HCT116 (cell line): ENCODE measurements at regions not wholly inside any gene's neighbourhood (a gene's known extent, or its start where the extent isn't known, plus 50 kb on each side); places are given as distances from the start of the nearest gene placed in this dataset.

Experiments used
- ATAC-seq: fragments of 200-7000 bp; cut with Tn5 transposase; 2 replicates; pipeline ENCODE4 v1.9.1; 2020; ENCODE audit warnings: mild to moderate bottlenecking, moderate library complexity
- BruUV-seq: library from RNA; stranded (reverse); fragments of 400-500 nt; replicated peaks from 2 replicates; lab custom pipeline; 2021; lab: Mats Ljungman, UMichigan
- CTCF ChIA-PET: fragments of 300-600 bp; sonication (Branson Sonifier 250); formaldehyde crosslinking; loops from one replicate; lab custom pipeline; 2021; ENCODE audit warnings: antibody characterized with exemption; lab: Charles Lee
- POLR2A ChIA-PET: fragments of 300-600, 350-600 bp; sonication (Branson Sonifier 250); formaldehyde crosslinking; loops from one replicate; lab custom pipeline; 2021; ENCODE audit warnings: antibody characterized with exemption; lab: Charles Lee
- RAD21 ChIA-PET, 2 experiments: fragments of 300-600 bp; sonication (Branson Sonifier 250); formaldehyde crosslinking; loops; one replicate each; lab custom pipeline; 2023; ENCODE audit warnings: low total read pairs in 2 of 2; ENCODE audit not compliant: uncharacterized antibody in 2 of 2, unreplicated experiment in 2 of 2, low non-redundant PET in 1 of 2; lab: Charles Lee
- DNase-seq: peaks from one replicate; pipeline ENCODE4 v3.0.0-alpha.2; 2010; ENCODE audit warnings: low read depth, low spot score
- H2AFZ ChIP-seq: fragments of 200-600 bp; shearing (Covaris generic), sonication (generic); 2 replicates; pipeline ENCODE4 v1.6.1; 2017; ENCODE audit warnings: low read depth, mixed run types, mixed read lengths, antibody characterized with exemption, low read length; ENCODE audit not compliant: poor library complexity, severe bottlenecking
- H3K27ac ChIP-seq: 2 replicates; pipeline ENCODE4 v1.5.1; 2012; ENCODE audit warnings: low read depth, low read length
- H3K27me3 ChIP-seq: fragments of 200-600 bp; sonication (generic); 2 replicates; pipeline ENCODE4 v1.6.1; 2016; ENCODE audit warnings: mixed run types, low read length, mixed read lengths; ENCODE audit not compliant: insufficient read depth
- H3K36me3 ChIP-seq, 2 experiments: fragments of 200-500 bp in 1 of 2; fragments of 200-600 bp in 1 of 2; sonication (Bioruptor generic) in 1 of 2; sonication (generic) in 1 of 2; 2 replicates each; pipeline versions ENCODE4 v1.5.1 to v1.6.1; 2014 to 2016; ENCODE audit warnings: low read length in 2 of 2, inconsistent platforms in 1 of 2, mixed read lengths in 1 of 2, mixed run types in 1 of 2; ENCODE audit not compliant: insufficient read depth in 2 of 2, control insufficient read depth in 1 of 2
- H3K4me1 ChIP-seq, 2 experiments: fragments of 200-600 bp in 1 of 2; sonication (generic) in 1 of 2; 2 replicates each; pipeline versions ENCODE4 v1.5.1 to v1.6.1; 2012 to 2017; ENCODE audit warnings: low read length in 2 of 2, inconsistent platforms in 1 of 2, mild to moderate bottlenecking in 1 of 2, mixed read lengths in 1 of 2, mixed run types in 1 of 2, moderate library complexity in 1 of 2; ENCODE audit not compliant: insufficient read depth in 2 of 2, control insufficient read depth in 1 of 2
- H3K4me2 ChIP-seq: fragments of 200-600 bp; sonication (generic); 2 replicates; pipeline ENCODE4 v1.6.1; 2017; ENCODE audit warnings: mixed run types, low read length, mixed read lengths
- H3K4me3 ChIP-seq, 2 experiments: fragments of 200-600 bp in 1 of 2; sonication (generic) in 1 of 2; replicated peaks in 1 of 2; 2 replicates each; pipeline ENCODE4 v1.5.1; 2011 to 2016; ENCODE audit warnings: low read length in 2 of 2, control low read depth in 1 of 2, low read depth in 1 of 2, mild to moderate bottlenecking in 1 of 2, mixed read lengths in 1 of 2, mixed run types in 1 of 2
- H3K79me2 ChIP-seq: fragments of 200-600 bp; sonication (generic); 2 replicates; pipeline ENCODE4 v1.6.1; 2017; ENCODE audit warnings: mild to moderate bottlenecking, mixed run types, low read length, moderate library complexity, mixed read lengths; ENCODE audit not compliant: insufficient read depth
- H3K9ac ChIP-seq: fragments of 200-600 bp; sonication (generic); 2 replicates; pipeline ENCODE4 v1.6.1; 2016; ENCODE audit warnings: low read length, mixed read lengths
- H3K9me2 ChIP-seq: fragments of 200-600 bp; sonication (generic), shearing (Covaris generic); 2 replicates; pipeline ENCODE4 v1.6.1; 2017; ENCODE audit warnings: mixed run types, mild to moderate bottlenecking, moderate library complexity; ENCODE audit not compliant: insufficient read depth
- H3K9me3 ChIP-seq, 2 experiments: fragments of 200-500 bp in 1 of 2; fragments of 200-600 bp in 1 of 2; sonication (Bioruptor generic) in 1 of 2; sonication (generic) in 1 of 2; 2 replicates each; pipeline ENCODE4 v1.6.1; 2014 to 2017; ENCODE audit warnings: low read length in 2 of 2, mixed read lengths in 2 of 2, inconsistent platforms in 1 of 2, low read depth in 1 of 2, mild to moderate bottlenecking in 1 of 2, mixed run types in 1 of 2, moderate library complexity in 1 of 2; ENCODE audit not compliant: control insufficient read depth in 1 of 2, insufficient read depth in 1 of 2
- H4K20me1 ChIP-seq: fragments of 200-600 bp; sonication (generic), shearing (Covaris generic); 2 replicates; pipeline ENCODE4 v1.6.1; 2017; ENCODE audit warnings: mixed run types, mild to moderate bottlenecking, moderate library complexity; ENCODE audit not compliant: insufficient read depth
- CTCF ChIP-seq, 3 experiments: fragments of 200-600 bp in 1 of 3; sonication (generic) in 1 of 3; IDR thresholded peaks in 2 of 3; conservative IDR thresholded peaks in 1 of 3; 2 replicates each; pipeline ENCODE4 v1.5.1; 2012 to 2017; ENCODE audit warnings: low read depth in 2 of 3, low read length in 2 of 3, antibody characterized with exemption in 1 of 3, borderline replicate concordance in 1 of 3, control low read depth in 1 of 3, mild to moderate bottlenecking in 1 of 3, mixed read lengths in 1 of 3, mixed run types in 1 of 3, moderate library complexity in 1 of 3; ENCODE audit not compliant: insufficient read depth in 1 of 3
- ELF1 ChIP-seq: IDR thresholded peaks from 2 replicates; pipeline ENCODE4 v1.6.1; 2012; ENCODE audit warnings: low read depth, borderline replicate concordance
- EZH2phosphoT487 ChIP-seq: fragments of 200-600 bp; IDR thresholded peaks from 2 replicates; pipeline ENCODE4 v1.6.1; 2018; ENCODE audit warnings: antibody characterized with exemption, borderline replicate concordance
- FOSL1 ChIP-seq: IDR thresholded peaks from 2 replicates; pipeline ENCODE4 v1.6.1; 2012; ENCODE audit warnings: low read depth
- POLR2A ChIP-seq: IDR thresholded peaks from 2 replicates; pipeline ENCODE4 v1.7.0; 2011; ENCODE audit warnings: borderline replicate concordance; ENCODE audit not compliant: insufficient read depth, insufficient read length; ENCODE audit errors: extremely low read depth
- POLR2AphosphoS5 ChIP-seq: IDR thresholded peaks from 2 replicates; pipeline ENCODE4 v1.6.1; 2011; ENCODE audit warnings: mild to moderate bottlenecking, low read depth, low read length, moderate library complexity
- SIN3A ChIP-seq: IDR thresholded peaks from 2 replicates; pipeline ENCODE4 v1.6.1; 2012; ENCODE audit warnings: low read depth
- SP1 ChIP-seq: IDR thresholded peaks from 2 replicates; pipeline ENCODE4 v1.6.1; 2012; ENCODE audit warnings: low read depth
- TCF7L2 ChIP-seq: IDR thresholded peaks from 2 replicates; pipeline ENCODE4 v1.7.0; 2011; ENCODE audit warnings: borderline replicate concordance, inconsistent platforms; ENCODE audit not compliant: insufficient read depth, insufficient read length; ENCODE audit errors: extremely low read depth
- intact Hi-C: fragments of 100-400 bp; cut with micrococcal nuclease; formaldehyde crosslinking; loops from 2 replicates; pipeline ENCODE4 v1.10.0; 2022
- TF ChIP-seq, protein P1 (sequence below): IDR thresholded peaks from 2 replicates; pipeline ENCODE4 v1.6.1; 2011; ENCODE audit warnings: mild to moderate bottlenecking, low read length, moderate library complexity; ENCODE audit not compliant: insufficient replicate concordance; ENCODE audit errors: extremely low read depth
- TF ChIP-seq, protein P2 (sequence below): IDR thresholded peaks from 2 replicates; pipeline ENCODE4 v1.6.1; 2012; ENCODE audit warnings: low read depth
- TF ChIP-seq, protein P3 (sequence below): IDR thresholded peaks from 2 replicates; pipeline ENCODE4 v1.6.1; 2012

DNA sequence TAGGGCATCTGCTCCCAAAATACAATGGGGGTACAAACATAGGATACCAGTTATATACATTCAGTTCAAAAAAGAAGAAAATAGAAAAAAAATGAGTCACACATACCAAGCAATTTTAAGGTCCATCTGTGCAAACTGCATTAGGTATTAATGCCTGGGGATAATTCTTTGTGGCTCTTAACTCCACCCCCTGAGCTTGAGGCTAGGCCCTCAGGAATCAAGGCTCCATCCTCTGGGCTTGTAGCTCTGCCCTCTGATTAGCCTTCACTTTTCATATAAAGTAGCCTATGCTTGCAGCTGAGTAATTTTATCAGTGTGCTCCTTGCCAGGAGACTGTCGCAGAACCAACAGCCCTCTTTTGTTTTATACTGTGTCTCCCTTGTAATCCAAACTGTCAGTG lies 69.9 kb upstream of the BACE2 start:
- no TSS peak for BruUV-seq
- no peaks in the 10 kb centered on the region for H3K9me2 ChIP-seq
- no peak overlapping the region for H3K4me2 ChIP-seq
- ChIA-PET RAD21 (no interaction called here), CTCF (no interaction called here), POLR2A (no interaction called here)
- no peaks in the 10 kb centered on the region for H3K9me3 ChIP-seq
- H3K4me3 ChIP-seq = no peak overlapping the region
- TF ChIP-seq SP1 (no peak), SIN3A (no peak)
- no peak for DNase-seq
- intact Hi-C loops = no loop called here
- H3K4me1 ChIP-seq = no peaks in the 10 kb centered on the region
- H3K9ac ChIP-seq = no peak overlapping the region
- H3K36me3 ChIP-seq = no peaks in the 10 kb centered on the region
- no peaks in the 10 kb centered on the region for H4K20me1 ChIP-seq
- no peak for ATAC-seq
- no peak overlapping the region for H2AFZ ChIP-seq
- 0 out of 2 replicates have a peak, but pooled peaks cover 5% of the 10 kb centered on the region for H3K27me3 ChIP-seq
- no peak overlapping the region for H3K27ac ChIP-seq
- H3K79me2 ChIP-seq = no peaks in the 10 kb centered on the region

GRCh38 chr21:41098481-41099042 lies 69.4 kb upstream of the BACE2 start:
- no peak overlapping the region for H3K4me2 ChIP-seq
- ATAC-seq (no peak), DNase-seq (no peak)
- no peak overlapping the region for H3K9ac ChIP-seq
- H3K79me2 ChIP-seq = no peaks in the 10 kb centered on the region
- H3K4me1 ChIP-seq = no peaks in the 10 kb centered on the region
- POLR2A ChIA-PET = no interaction called here
- intact Hi-C loops = no loop called here
- H2AFZ ChIP-seq = no peak overlapping the region
- H3K9me3 ChIP-seq = no peaks in the 10 kb centered on the region
- H4K20me1 ChIP-seq = no peaks in the 10 kb centered on the region
- H3K27ac ChIP-seq = no peak overlapping the region
- RAD21 ChIA-PET = no interaction called here
- H3K27me3 ChIP-seq = 0 out of 2 replicates have a peak, but pooled peaks cover 5% of the 10 kb centered on the region
- H3K36me3 ChIP-seq = no peaks in the 10 kb centered on the region
- CTCF ChIA-PET = no interaction called here
- H3K4me3 ChIP-seq = no peak overlapping the region
- no peaks in the 10 kb centered on the region for H3K9me2 ChIP-seq
- BruUV-seq = no TSS peak
- no peak for TF ChIP-seq TCF7L2
- no peak for TF ChIP-seq CTCF (IDR thresholded peaks at IDR 0.05 in 2 of 3, conservative IDR thresholded peaks at IDR 0.05 in 1 of 3; ENCODE audit: borderline replicate concordance in 1 of 3, insufficient read depth in 1 of 3, low read depth in 2 of 3, low read length in 2 of 3)
- TF ChIP-seq FOSL1 = no peak
- no peak for TF ChIP-seq ELF1
- TF ChIP-seq, protein P1, sequence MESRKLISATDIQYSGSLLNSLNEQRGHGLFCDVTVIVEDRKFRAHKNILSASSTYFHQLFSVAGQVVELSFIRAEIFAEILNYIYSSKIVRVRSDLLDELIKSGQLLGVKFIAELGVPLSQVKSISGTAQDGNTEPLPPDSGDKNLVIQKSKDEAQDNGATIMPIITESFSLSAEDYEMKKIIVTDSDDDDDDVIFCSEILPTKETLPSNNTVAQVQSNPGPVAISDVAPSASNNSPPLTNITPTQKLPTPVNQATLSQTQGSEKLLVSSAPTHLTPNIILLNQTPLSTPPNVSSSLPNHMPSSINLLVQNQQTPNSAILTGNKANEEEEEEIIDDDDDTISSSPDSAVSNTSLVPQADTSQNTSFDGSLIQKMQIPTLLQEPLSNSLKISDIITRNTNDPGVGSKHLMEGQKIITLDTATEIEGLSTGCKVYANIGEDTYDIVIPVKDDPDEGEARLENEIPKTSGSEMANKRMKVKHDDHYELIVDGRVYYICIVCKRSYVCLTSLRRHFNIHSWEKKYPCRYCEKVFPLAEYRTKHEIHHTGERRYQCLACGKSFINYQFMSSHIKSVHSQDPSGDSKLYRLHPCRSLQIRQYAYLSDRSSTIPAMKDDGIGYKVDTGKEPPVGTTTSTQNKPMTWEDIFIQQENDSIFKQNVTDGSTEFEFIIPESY = no peak
- no peak for TF ChIP-seq POLR2AphosphoS5
- no peak for TF ChIP-seq SP1
- TF ChIP-seq EZH2phosphoT487 = no peak
- TF ChIP-seq, protein P2, sequence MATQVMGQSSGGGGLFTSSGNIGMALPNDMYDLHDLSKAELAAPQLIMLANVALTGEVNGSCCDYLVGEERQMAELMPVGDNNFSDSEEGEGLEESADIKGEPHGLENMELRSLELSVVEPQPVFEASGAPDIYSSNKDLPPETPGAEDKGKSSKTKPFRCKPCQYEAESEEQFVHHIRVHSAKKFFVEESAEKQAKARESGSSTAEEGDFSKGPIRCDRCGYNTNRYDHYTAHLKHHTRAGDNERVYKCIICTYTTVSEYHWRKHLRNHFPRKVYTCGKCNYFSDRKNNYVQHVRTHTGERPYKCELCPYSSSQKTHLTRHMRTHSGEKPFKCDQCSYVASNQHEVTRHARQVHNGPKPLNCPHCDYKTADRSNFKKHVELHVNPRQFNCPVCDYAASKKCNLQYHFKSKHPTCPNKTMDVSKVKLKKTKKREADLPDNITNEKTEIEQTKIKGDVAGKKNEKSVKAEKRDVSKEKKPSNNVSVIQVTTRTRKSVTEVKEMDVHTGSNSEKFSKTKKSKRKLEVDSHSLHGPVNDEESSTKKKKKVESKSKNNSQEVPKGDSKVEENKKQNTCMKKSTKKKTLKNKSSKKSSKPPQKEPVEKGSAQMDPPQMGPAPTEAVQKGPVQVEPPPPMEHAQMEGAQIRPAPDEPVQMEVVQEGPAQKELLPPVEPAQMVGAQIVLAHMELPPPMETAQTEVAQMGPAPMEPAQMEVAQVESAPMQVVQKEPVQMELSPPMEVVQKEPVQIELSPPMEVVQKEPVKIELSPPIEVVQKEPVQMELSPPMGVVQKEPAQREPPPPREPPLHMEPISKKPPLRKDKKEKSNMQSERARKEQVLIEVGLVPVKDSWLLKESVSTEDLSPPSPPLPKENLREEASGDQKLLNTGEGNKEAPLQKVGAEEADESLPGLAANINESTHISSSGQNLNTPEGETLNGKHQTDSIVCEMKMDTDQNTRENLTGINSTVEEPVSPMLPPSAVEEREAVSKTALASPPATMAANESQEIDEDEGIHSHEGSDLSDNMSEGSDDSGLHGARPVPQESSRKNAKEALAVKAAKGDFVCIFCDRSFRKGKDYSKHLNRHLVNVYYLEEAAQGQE = no peak
- TF ChIP-seq, protein P3, sequence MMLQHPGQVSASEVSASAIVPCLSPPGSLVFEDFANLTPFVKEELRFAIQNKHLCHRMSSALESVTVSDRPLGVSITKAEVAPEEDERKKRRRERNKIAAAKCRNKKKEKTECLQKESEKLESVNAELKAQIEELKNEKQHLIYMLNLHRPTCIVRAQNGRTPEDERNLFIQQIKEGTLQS = no peak
- no peak for TF ChIP-seq POLR2A
